Kasumi-1 (cell line): ENCODE measurements at regions not wholly inside any gene's neighbourhood (a gene's known extent, or its start where the extent isn't known, plus 50 kb on each side); places are given as distances from the start of the nearest gene placed in this dataset.

ENCODE experiments used
- DNase-seq, 2 experiments: peaks; one replicate each; lab custom pipeline; 2025; lab: John Stamatoyannopoulos, UW

DNA sequence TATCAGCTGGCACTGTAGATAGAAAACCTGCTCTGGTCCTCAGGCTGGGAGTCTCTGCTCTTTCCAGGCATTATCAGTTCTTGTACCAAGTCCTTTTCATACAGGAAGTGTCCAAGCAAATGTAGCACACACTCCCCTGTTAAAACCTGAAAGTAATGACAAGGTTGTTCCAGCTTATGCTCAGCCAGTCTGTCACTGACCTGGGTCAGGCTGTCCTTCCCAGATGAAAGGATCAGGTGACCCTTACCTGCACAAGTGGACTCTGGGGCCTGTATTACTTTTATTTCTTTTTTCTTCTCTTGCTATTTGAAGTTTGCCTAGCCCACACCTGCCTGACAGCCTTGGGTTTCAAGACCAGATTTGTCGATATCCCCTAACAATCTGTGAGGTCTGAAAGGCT is 156.3 kb upstream of the SESN3 start:
- no peak for DNase-seq

DNA sequence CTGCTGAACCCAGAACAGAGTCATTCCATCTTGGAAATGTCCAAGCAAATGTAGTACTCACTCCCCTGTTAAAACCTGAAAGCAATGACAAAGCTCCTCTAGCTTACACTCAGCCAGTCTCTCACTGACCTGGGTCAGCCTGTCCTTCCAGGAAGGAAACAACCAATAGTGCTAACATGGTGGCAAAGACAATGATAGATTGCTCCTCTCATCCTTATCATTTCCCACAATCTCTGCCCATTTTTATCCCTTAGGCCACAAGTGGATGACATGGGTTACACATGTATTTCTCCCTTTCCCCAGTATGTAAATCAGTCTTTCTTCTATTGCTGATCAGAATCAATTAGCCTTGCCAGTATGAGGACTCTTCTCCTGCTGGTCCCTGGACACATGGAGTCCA is 154.6 kb upstream of the SESN3 start:
- DNase-seq = no peak

DNA sequence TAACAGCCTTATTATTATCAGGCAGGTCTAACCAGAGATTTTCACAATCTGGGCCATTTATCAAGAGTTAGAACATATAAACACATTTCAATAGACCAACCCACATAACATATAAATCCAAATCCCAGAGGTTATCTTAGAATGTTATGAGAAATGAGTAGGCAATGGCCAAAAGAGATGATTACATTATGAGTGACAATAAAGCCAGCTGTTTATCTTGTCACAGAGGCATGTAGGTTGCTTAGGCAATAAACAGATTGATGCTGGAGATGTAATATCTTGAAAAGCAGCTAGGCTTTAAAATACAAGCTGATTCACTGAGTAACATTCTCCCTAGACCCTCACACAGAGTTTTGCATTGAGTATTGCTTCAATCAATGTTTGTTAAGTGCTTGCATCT is 148.5 kb upstream of the SESN3 start:
- DNase-seq = no peak

DNA sequence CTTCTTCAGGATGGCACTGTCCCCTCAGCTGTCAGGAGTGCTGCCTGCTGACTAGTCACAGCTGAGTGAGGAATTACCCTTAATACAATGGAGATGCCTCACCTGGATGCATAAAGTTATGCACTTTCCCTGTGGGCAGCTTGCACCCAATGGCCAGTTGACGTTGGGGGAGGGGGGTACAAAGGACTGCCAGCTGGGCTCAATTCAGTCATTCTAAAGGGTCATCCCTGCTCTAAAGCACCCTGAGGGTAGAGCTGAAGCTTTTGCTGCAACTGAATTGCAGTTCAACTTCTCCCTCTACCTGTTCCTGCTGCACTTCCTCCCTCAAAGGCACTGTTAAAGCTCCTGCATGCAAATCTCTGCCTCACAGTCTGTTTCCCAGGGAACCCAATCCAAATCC is 147.8 kb upstream of the SESN3 start:
- DNase-seq = no peak

GRCh38 chr11:95378111-95378510 is 147.1 kb upstream of the SESN3 start:
- no peak for DNase-seq

DNA sequence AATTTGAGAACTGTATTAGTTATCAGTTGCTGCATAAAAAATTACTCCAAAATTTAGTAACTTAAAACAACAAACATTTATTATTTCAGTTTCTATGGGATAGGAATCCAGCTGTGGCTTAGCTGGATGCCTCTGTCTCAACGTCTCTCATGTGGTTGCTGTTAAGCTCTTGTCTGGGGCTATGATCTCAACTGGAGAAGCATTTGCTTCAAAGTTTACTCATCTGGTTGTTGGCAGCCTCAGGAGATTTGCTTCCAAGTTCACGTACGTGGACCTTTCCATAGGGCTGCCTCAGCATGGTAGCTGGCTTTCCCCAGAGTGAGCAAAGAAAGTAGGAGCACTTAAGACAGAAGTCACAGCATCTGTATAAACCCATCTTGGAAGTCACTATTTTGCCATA is 144.9 kb upstream of the SESN3 start:
- DNase-seq = no peak

GRCh38 chr11:95375451-95375850 is 144.4 kb upstream of the SESN3 start:
- DNase-seq = no peak

DNA sequence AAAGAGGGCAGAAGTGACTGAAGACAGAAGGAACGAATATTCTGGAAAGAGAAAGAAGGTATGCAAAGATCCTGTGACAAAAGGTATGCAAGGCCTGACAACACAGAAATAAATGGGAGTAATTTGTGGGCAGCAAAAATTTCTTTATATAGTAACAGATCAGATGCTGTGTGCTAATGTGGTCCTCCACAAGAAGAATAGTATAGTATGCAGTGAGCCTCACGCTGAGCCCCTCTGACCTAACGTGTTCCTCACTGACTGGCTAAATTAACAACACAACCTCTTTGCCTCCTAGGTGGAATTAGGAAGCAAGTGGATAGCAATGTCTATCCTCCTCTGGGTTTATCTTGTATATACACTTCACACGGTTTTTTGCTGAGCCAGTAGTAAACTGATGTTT is 143.1 kb upstream of the SESN3 start:
- DNase-seq = no peak

GRCh38 chr11:95373241-95373640 is 142.2 kb upstream of the SESN3 start:
- DNase-seq = no peak

- DNase-seq = peak; percentile 65 to 73
Observed at GRCh38 chr11:95372097-95372656, 141.2 kb upstream of the SESN3 start.

- DNase-seq = peak; percentile 88 to 91
Observed at GRCh38 chr11:95371153-95371552, 140.2 kb upstream of the SESN3 start.

GRCh38 chr11:95367726-95368125 is 136.7 kb upstream of the SESN3 start:
- no peak for DNase-seq

- peak; percentile 95 to 96 for DNase-seq
Observed at GRCh38 chr11:95365348-95365747, 134.3 kb upstream of the SESN3 start.

DNA sequence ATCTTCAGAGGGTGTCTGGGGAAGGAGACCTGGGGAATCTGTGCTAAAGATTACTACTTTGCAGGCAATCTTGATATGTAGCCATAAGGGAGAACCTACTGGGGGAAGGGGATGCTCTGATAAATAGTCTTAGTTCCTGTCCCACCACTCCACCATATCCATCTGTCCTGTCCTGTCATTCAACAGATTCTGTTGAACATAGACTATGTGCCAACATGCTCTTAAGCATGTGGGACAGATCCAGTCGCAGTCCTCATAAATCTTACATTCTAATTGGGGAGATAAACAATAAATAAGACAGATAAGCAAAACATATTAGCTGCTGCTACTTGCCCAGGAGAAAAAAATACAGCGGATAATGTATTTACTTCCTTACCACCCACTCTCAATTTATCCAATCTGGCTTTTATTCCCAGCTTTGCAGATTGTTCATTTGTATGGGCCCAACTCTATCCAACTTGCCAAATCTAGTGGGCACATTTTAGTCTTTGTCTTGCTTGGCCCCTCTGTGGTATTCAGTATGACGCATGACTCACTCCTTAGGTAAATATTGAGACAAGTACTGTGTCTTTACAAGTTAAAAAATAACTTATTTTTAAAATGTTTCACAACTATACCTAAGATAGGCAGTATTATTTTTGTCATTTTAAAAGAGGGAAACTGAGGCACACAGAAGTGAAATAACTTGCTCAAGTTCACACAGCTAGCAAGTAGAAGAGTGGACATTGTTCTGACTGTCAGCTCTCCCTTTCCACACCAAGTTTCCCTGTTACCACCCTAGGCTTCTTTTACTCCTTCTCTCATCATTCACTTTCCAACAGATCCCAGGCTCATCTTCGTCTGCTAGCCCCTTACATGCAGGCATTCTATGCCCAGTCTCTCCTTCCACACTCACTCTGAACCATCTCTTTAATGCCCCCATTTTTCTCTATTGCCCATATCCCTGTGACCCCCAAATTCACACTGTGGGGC is 133.6 kb upstream of the SESN3 start:
- DNase-seq = peak in 1 of 2 experiments; percentile 20

DNA sequence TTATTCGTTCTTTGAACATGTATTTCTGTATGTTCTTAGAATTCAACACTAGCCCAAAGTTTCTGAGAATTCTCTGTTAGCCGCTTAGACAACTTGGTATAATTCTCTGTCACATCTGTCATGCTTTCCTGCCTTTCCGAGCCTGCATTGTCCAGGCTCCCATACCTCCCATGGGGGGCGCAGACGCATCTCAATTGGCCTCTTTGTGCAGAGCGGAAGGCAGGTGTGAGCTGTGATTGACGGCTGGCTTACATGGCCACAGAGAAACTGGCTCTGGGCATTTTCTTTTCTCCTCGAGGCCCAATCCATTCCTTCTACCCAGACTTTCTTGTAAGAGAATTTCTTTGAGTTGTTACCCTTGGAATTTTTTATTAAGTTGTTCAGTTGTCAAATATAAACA is 132.7 kb upstream of the SESN3 start:
- no peak for DNase-seq

GRCh38 chr11:95363164-95363563 is 132.2 kb upstream of the SESN3 start:
- DNase-seq = peak; percentile 28 to 33

DNA sequence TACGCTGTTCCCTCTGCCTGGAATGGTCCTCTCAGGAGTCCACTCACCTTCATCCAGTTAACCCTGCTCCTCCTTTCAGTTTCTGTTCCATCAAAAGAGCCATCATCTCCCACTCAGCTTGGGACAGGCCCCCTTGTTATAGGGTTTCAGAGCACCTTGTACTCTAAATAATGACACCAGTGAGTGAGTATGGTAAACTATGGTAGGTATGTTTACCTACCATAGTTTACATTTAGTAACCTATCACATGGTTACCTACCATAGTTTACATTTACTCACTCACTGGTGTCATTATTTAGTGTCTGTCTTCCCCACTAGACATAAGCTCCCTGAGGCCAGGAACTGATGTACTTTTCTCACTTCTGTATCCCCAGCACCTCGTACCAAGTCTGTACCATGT is 130.2 kb upstream of the SESN3 start:
- DNase-seq = no peak

- DNase-seq = no peak
Observed at GRCh38 chr11:95360377-95361075, 129.5 kb upstream of the SESN3 start.

DNA sequence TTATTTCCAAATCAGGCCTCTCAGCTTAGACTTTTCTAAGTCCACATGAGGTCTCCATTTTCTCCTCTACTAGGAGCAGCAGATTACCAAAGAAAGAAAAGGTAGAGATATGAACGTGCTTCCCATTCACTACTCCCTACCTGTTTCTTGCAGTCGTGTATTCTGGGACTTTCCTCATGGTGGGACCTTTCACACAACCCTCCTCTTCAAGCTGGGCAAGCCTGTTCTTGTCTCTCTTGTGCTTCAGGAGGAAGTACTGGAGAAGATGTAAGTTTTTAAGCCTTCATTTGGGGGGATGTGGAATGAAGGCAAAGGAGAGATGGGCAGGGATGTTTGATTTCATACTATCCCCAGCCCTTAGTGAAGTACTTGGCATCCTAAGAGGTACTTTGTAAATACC is 128.8 kb upstream of the SESN3 start:
- DNase-seq = no peak

DNA sequence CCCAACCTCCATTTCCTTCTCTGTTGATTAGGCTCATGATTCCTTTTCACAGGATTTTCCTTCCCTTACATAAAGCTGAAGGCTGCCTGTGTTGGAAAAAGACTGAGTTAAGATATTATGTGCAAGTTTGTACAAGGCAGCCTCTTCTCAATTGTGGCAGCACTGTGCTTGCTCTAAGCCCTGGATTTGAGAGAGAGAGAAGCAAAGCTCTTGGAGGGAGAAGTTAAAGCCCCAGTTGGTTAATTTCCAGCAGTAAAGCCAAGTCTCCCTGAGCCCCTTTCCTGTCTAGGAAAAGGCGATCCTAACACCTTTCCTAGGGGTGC is 128.3 kb upstream of the SESN3 start:
- no peak for DNase-seq

DNA sequence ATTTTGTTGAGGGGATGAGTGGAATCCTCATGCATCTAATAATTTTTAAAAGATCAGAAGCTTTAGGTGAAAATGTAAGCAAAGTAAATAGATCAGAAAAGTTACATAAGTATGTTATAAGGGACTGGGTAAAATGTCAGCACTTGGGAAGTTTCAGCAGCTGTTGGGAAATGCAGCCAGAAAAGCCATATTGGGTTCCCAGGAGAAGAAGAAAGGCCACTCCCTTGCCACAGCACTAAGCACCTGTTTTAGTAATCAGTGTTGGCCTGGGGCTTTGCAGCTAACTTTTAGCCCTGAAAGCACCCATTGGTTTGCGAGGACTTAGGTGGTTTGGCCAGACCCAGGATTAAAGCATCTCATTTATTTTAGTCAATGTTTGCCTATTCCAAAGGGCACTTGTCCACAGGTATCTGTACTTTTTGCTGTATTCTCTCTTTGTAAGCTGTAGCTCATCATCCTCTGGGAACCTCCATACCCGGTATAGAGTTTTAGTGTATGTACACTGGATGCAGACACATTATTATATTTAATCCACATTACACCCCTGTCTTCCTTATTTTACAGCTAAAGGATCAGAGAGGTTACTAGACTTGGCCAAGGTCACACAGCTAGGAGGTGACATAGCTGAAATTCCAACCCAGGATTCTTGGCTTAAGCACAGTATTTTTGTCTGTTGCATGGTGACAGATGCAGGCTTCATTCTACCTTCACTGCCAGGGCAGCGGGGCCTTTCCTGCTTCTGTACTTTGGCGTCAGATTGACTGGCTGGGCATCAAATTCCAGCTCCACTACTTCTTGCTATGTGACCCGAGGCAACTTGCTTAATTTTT is 127.7 kb upstream of the SESN3 start:
- no peak for DNase-seq

DNA sequence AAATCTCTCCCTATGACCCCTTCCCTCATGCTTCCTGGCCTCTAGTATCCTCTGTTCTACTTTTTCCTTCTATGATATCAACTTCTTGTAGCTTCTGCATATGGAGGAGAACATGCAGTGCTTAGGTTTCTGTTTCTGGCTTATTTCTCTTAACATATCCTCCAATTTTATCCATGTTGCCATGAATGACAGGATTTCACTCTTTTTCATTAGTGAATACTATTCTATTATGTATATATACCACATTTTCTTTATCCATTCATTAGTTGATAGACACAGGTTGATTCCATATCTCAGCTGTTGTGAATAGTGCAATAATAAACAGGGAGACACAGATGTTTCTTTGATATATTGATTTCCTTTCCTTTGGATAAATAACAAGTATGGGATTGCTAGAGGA is 123.3 kb upstream of the SESN3 start:
- no peak for DNase-seq
